Loucy (cell line): ENCODE measurements at regions not wholly inside any gene's neighbourhood (a gene's known extent, or its start where the extent isn't known, plus 50 kb on each side); places are given as distances from the start of the nearest gene placed in this dataset.

Experiments used
- H2AFZ ChIP-seq: fragments of 200-600 bp; sonication (generic); 2 replicates; pipeline ENCODE4 v1.6.0; 2016; ENCODE audit warnings: antibody characterized with exemption, mild to moderate bottlenecking, low read length, moderate library complexity
- H3F3A ChIP-seq: fragments of 200-600 bp; 2 replicates; pipeline ENCODE4 v1.6.0; 2016; ENCODE audit warnings: antibody characterized with exemption, low read depth, mild to moderate bottlenecking
- H3K27me3 ChIP-seq: fragments of 200-600 bp; sonication (generic); 2 replicates; pipeline ENCODE4 v1.6.1; 2014; ENCODE audit warnings: low read length, mild to moderate bottlenecking; ENCODE audit not compliant: insufficient read depth, poor library complexity, severe bottlenecking
- H3K36me3 ChIP-seq: fragments of 200-600 bp; sonication (generic); 2 replicates; pipeline ENCODE4 v1.6.1; 2016; ENCODE audit warnings: low read length; ENCODE audit not compliant: insufficient read depth
- H3K4me1 ChIP-seq: fragments of 200-600 bp; sonication (generic); 2 replicates; pipeline ENCODE4 v1.5.1; 2014; ENCODE audit warnings: low read length, mild to moderate bottlenecking; ENCODE audit not compliant: insufficient read depth, poor library complexity, severe bottlenecking
- H3K4me2 ChIP-seq: fragments of 200-600 bp; sonication (generic); 2 replicates; pipeline ENCODE4 v1.6.0; 2014; ENCODE audit warnings: antibody characterized with exemption, low read length, low read depth, mild to moderate bottlenecking; ENCODE audit not compliant: poor library complexity, severe bottlenecking
- H3K4me3 ChIP-seq: fragments of 200-600 bp; sonication (generic); 2 replicates; pipeline ENCODE4 v1.5.1; 2014; ENCODE audit warnings: low read length, mild to moderate bottlenecking, mixed read lengths; ENCODE audit not compliant: poor library complexity, severe bottlenecking
- H3K79me2 ChIP-seq: fragments of 200-600 bp; sonication (generic); 2 replicates; pipeline ENCODE4 v1.6.1; 2014; ENCODE audit warnings: low read length; ENCODE audit not compliant: insufficient read depth
- H3K9ac ChIP-seq: fragments of 200-600 bp; sonication (generic); 2 replicates; pipeline ENCODE4 v1.6.0; 2014; ENCODE audit warnings: mild to moderate bottlenecking, low read depth, low read length, moderate library complexity; ENCODE audit not compliant: poor library complexity, severe bottlenecking
- H3K9me2 ChIP-seq: fragments of 200-600 bp; sonication (generic); replicated peaks from 2 replicates; pipeline ENCODE4 v1.6.1; 2016; ENCODE audit warnings: low read depth, low read length, mixed read lengths
- H3K9me3 ChIP-seq: fragments of 200-600 bp; sonication (generic); 2 replicates; pipeline ENCODE4 v1.6.1; 2014; ENCODE audit warnings: mild to moderate bottlenecking, antibody characterized with exemption, low read length, low read depth; ENCODE audit not compliant: insufficient read depth
- H4K20me1 ChIP-seq: fragments of 200-600 bp; sonication (generic); 2 replicates; pipeline ENCODE4 v1.6.0; 2014; ENCODE audit warnings: antibody characterized with exemption, low read length, mild to moderate bottlenecking; ENCODE audit not compliant: insufficient read depth, poor library complexity, severe bottlenecking
- CTCF ChIP-seq: fragments of 200-600 bp; sonication (generic); conservative IDR thresholded peaks from 2 replicates; pipeline ENCODE4 v1.5.1; 2014; ENCODE audit warnings: mild to moderate bottlenecking, antibody characterized with exemption, low read length
- EZH2phosphoT487 ChIP-seq: fragments of 200-600 bp; IDR thresholded peaks from 2 replicates; pipeline ENCODE4 v1.6.1; 2018; ENCODE audit warnings: antibody characterized with exemption, mild to moderate bottlenecking, moderate library complexity, borderline replicate concordance

GRCh38 chr4:125702406-125702805 is 387.7 kb downstream of the FAT4 start:
- H3K9ac ChIP-seq, result no peak overlapping the region
- H3F3A ChIP-seq, result no peaks in the 10 kb centered on the region
- no peaks in the 10 kb centered on the region for H3K9me2 ChIP-seq
- no peaks in the 10 kb centered on the region for H3K4me1 ChIP-seq
- H3K79me2 ChIP-seq, result no peaks in the 10 kb centered on the region
- no peak for TF ChIP-seq CTCF
- TF ChIP-seq EZH2phosphoT487, result no peak
- no peaks in the 10 kb centered on the region for H3K27me3 ChIP-seq
- no peaks in the 10 kb centered on the region for H4K20me1 ChIP-seq
- no peak overlapping the region for H2AFZ ChIP-seq
- no peak overlapping the region for H3K4me2 ChIP-seq
- H3K36me3 ChIP-seq, result no peaks in the 10 kb centered on the region
- H3K4me3 ChIP-seq, result no peak overlapping the region
- H3K9me3 ChIP-seq, result no peaks in the 10 kb centered on the region

GRCh38 chr4:125703443-125703842 is 388.7 kb downstream of the FAT4 start:
- H3K4me2 ChIP-seq, result no peak overlapping the region
- no peaks in the 10 kb centered on the region for H3K4me1 ChIP-seq
- H3K9me2 ChIP-seq, result no peaks in the 10 kb centered on the region
- H3K9me3 ChIP-seq, result no peaks in the 10 kb centered on the region
- H3K79me2 ChIP-seq, result no peaks in the 10 kb centered on the region
- no peak overlapping the region for H3K9ac ChIP-seq
- no peak for TF ChIP-seq EZH2phosphoT487
- no peak overlapping the region for H3K4me3 ChIP-seq
- no peak overlapping the region for H2AFZ ChIP-seq
- no peaks in the 10 kb centered on the region for H3F3A ChIP-seq
- H4K20me1 ChIP-seq, result no peaks in the 10 kb centered on the region
- H3K27me3 ChIP-seq, result no peaks in the 10 kb centered on the region
- H3K36me3 ChIP-seq, result no peaks in the 10 kb centered on the region

GRCh38 chr4:125704726-125705125 is 390.0 kb downstream of the FAT4 start:
- Histone ChIP-seq H4K20me1 (no peaks in the 10 kb centered on the region), H3K9me3 (no peaks in the 10 kb centered on the region), H3K9me2 (no peaks in the 10 kb centered on the region), H3K27me3 (no peaks in the 10 kb centered on the region), H3K79me2 (no peaks in the 10 kb centered on the region), H3F3A (no peaks in the 10 kb centered on the region), H3K4me2 (no peak overlapping the region), H3K36me3 (no peaks in the 10 kb centered on the region), H3K4me1 (no peaks in the 10 kb centered on the region), H3K9ac (no peak overlapping the region), H3K4me3 (no peak overlapping the region), H2AFZ (no peak overlapping the region)
- TF ChIP-seq EZH2phosphoT487, result no peak
- no peak for TF ChIP-seq CTCF

- Histone ChIP-seq H3K79me2 (no peaks in the 10 kb centered on the region), H3K9ac (no peak overlapping the region), H3K27me3 (no peaks in the 10 kb centered on the region), H3K4me3 (no peak overlapping the region), H4K20me1 (no peaks in the 10 kb centered on the region), H3F3A (no peaks in the 10 kb centered on the region), H3K9me2 (no peaks in the 10 kb centered on the region), H3K4me1 (no peaks in the 10 kb centered on the region), H2AFZ (no peak overlapping the region), H3K9me3 (no peaks in the 10 kb centered on the region), H3K4me2 (no peak overlapping the region), H3K36me3 (no peaks in the 10 kb centered on the region)
- TF ChIP-seq CTCF, result no peak
These were observed 390.9 kb downstream of the FAT4 start for GRCh38 chr4:125705681-125706080.
